HEK293 (cell line): ENCODE measurements at regions not wholly inside any gene's neighbourhood (a gene's known extent, or its start where the extent isn't known, plus 50 kb on each side); places are given as distances from the start of the nearest gene placed in this dataset.

Experiments
- CTCF ChIP-seq: fragments of 450-650 bp; formaldehyde crosslinking; IDR thresholded peaks from 2 replicates; pipeline ENCODE4 v1.5.1; 2016; ENCODE audit warnings: missing biosample characterization, missing genetic modification characterization
- GLIS1 ChIP-seq: fragments of 450-650 bp; formaldehyde crosslinking; IDR thresholded peaks from 2 replicates; pipeline ENCODE4 v1.5.1; 2016; ENCODE audit warnings: missing biosample characterization, missing genetic modification characterization
- KLF9 ChIP-seq: fragments of 450-650 bp; formaldehyde crosslinking; IDR thresholded peaks from 2 replicates; pipeline ENCODE4 v1.5.1; 2016; ENCODE audit warnings: missing biosample characterization, missing genetic modification characterization, low read depth
- ZBTB17 ChIP-seq: fragments of 450-650 bp; formaldehyde crosslinking; IDR thresholded peaks from 2 replicates; pipeline ENCODE4 v1.5.1; 2016; ENCODE audit warnings: missing biosample characterization, missing genetic modification characterization
- ZFP3 ChIP-seq: fragments of 450-650 bp; formaldehyde crosslinking; IDR thresholded peaks from 2 replicates; pipeline ENCODE4 v1.5.1; 2016; ENCODE audit warnings: low read depth, missing biosample characterization, missing genetic modification characterization
- ZNF398 ChIP-seq: fragments of 450-650 bp; formaldehyde crosslinking; IDR thresholded peaks from 2 replicates; pipeline ENCODE4 v1.5.1; 2017; ENCODE audit warnings: missing biosample characterization, missing genetic modification characterization
- ZNF416 ChIP-seq: fragments of 450-650 bp; formaldehyde crosslinking; IDR thresholded peaks from 2 replicates; pipeline ENCODE4 v1.5.1; 2016; ENCODE audit warnings: missing biosample characterization, missing genetic modification characterization
- ZNF670 ChIP-seq: fragments of 450-650 bp; formaldehyde crosslinking; IDR thresholded peaks from 2 replicates; pipeline ENCODE4 v1.5.1; 2016; ENCODE audit warnings: missing biosample characterization, missing genetic modification characterization, low read depth
- ZNF792 ChIP-seq: fragments of 450-650 bp; formaldehyde crosslinking; IDR thresholded peaks from 2 replicates; pipeline ENCODE4 v1.5.1; 2016; ENCODE audit warnings: missing biosample characterization, missing genetic modification characterization
- TF ChIP-seq, protein P1 (sequence below): fragments of 450-650 bp; formaldehyde crosslinking; IDR thresholded peaks from 2 replicates; pipeline ENCODE4 v1.5.1; 2016; ENCODE audit warnings: missing biosample characterization, missing genetic modification characterization
- TF ChIP-seq, protein P2 (sequence below): fragments of 450-650 bp; formaldehyde crosslinking; IDR thresholded peaks from 2 replicates; pipeline ENCODE4 v1.5.1; 2016; ENCODE audit warnings: missing biosample characterization, missing genetic modification characterization, low read depth

DNA sequence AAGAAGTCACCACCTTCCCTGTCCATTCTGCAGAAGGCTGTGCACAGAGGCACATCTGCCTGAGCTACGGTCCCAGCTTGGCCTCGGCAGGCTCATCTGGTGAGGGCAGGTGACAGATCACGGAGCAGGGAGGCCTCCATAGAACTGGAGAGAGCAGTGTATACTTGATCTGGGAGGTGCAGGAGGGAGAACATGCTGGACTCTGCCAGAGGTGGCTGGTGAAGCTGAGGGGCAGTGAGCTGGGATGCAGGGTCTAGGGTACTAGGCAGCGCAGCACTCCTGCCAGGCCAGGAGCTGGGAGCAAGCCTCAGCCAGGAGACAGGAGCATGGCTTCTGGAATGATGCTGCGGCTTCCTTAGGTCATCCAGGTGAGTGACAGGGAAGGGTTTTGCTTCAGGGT, 553.0 kb downstream of the TCERG1L start:
- TF ChIP-seq ZBTB17 (tag by site-specific recombination) = no peak
- no peak for TF ChIP-seq CTCF (tag by site-specific recombination)
- TF ChIP-seq, protein P1, sequence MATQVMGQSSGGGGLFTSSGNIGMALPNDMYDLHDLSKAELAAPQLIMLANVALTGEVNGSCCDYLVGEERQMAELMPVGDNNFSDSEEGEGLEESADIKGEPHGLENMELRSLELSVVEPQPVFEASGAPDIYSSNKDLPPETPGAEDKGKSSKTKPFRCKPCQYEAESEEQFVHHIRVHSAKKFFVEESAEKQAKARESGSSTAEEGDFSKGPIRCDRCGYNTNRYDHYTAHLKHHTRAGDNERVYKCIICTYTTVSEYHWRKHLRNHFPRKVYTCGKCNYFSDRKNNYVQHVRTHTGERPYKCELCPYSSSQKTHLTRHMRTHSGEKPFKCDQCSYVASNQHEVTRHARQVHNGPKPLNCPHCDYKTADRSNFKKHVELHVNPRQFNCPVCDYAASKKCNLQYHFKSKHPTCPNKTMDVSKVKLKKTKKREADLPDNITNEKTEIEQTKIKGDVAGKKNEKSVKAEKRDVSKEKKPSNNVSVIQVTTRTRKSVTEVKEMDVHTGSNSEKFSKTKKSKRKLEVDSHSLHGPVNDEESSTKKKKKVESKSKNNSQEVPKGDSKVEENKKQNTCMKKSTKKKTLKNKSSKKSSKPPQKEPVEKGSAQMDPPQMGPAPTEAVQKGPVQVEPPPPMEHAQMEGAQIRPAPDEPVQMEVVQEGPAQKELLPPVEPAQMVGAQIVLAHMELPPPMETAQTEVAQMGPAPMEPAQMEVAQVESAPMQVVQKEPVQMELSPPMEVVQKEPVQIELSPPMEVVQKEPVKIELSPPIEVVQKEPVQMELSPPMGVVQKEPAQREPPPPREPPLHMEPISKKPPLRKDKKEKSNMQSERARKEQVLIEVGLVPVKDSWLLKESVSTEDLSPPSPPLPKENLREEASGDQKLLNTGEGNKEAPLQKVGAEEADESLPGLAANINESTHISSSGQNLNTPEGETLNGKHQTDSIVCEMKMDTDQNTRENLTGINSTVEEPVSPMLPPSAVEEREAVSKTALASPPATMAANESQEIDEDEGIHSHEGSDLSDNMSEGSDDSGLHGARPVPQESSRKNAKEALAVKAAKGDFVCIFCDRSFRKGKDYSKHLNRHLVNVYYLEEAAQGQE (tag by site-specific recombination) = no peak
- no peak for TF ChIP-seq ZNF792 (tag by site-specific recombination)
- TF ChIP-seq ZNF416 = no peak
- no peak for TF ChIP-seq ZNF670
- TF ChIP-seq KLF9 (tag by site-specific recombination) = no peak
- TF ChIP-seq, protein P2, sequence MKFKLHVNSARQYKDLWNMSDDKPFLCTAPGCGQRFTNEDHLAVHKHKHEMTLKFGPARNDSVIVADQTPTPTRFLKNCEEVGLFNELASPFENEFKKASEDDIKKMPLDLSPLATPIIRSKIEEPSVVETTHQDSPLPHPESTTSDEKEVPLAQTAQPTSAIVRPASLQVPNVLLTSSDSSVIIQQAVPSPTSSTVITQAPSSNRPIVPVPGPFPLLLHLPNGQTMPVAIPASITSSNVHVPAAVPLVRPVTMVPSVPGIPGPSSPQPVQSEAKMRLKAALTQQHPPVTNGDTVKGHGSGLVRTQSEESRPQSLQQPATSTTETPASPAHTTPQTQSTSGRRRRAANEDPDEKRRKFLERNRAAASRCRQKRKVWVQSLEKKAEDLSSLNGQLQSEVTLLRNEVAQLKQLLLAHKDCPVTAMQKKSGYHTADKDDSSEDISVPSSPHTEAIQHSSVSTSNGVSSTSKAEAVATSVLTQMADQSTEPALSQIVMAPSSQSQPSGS (tag by site-specific recombination) = no peak
- no peak for TF ChIP-seq ZNF398
- TF ChIP-seq ZFP3 (tag by site-specific recombination) = no peak
- TF ChIP-seq GLIS1 (tag by site-specific recombination) = no peak
